ENCODE measurements at regions not wholly inside any gene's neighbourhood (a gene's known extent, or its start where the extent isn't known, plus 50 kb on each side); places are given as distances from the start of the nearest gene placed in this dataset.

GRCh38 chr10:83605783-83606630 lies 533.3 kb upstream of the GHITM start:
- DNase-seq: no peak

GRCh38 chr10:83607959-83608745 lies 531.2 kb upstream of the GHITM start:
- no peak for DNase-seq

- no peak for DNase-seq
Measured at GRCh38 chr10:83612050-83612449, 527.3 kb upstream of the GHITM start.

GRCh38 chr10:83612746-83613145 lies 526.6 kb upstream of the GHITM start:
- no peak for DNase-seq

GRCh38 chr10:83617172-83617571 lies 522.1 kb upstream of the GHITM start:
- no peak for DNase-seq

GRCh38 chr10:83617692-83618545 lies 521.4 kb upstream of the GHITM start:
- no peak for DNase-seq

- no peak for DNase-seq
Measured at GRCh38 chr10:83625831-83626360, 513.4 kb upstream of the GHITM start.

- no peak for DNase-seq
Measured at GRCh38 chr10:83632701-83633100, 506.6 kb upstream of the GHITM start.

GRCh38 chr10:83633547-83633946 lies 505.8 kb upstream of the GHITM start:
- no peak for DNase-seq

GRCh38 chr10:83636826-83637225 lies 502.5 kb upstream of the GHITM start:
- no peak for DNase-seq

GRCh38 chr10:83647526-83647925 lies 491.8 kb upstream of the GHITM start:
- DNase-seq: no peak

GRCh38 chr10:83648201-83648600 lies 491.1 kb upstream of the GHITM start:
- no peak for DNase-seq

GRCh38 chr10:83649471-83649870 lies 489.8 kb upstream of the GHITM start:
- no peak for DNase-seq

- DNase-seq: no peak
Measured at GRCh38 chr10:83654689-83655088, 484.6 kb upstream of the GHITM start.

- no peak for DNase-seq
Measured at GRCh38 chr10:83656924-83657323, 482.4 kb upstream of the GHITM start.

- no peak for DNase-seq
Measured at GRCh38 chr10:83657487-83657886, 481.8 kb upstream of the GHITM start.

- DNase-seq: no peak
Measured at GRCh38 chr10:83663918-83664317, 475.4 kb upstream of the GHITM start.

- DNase-seq: no peak
Measured at GRCh38 chr10:83666762-83667161, 472.5 kb upstream of the GHITM start.

- DNase-seq: no peak
Measured at GRCh38 chr10:83667594-83667993, 471.7 kb upstream of the GHITM start.

GRCh38 chr10:83673316-83673715 lies 466.0 kb upstream of the GHITM start:
- DNase-seq: no peak

- DNase-seq: no peak
Measured at GRCh38 chr10:83677795-83678194, 461.5 kb upstream of the GHITM start.

- DNase-seq: no peak
Measured at GRCh38 chr10:83678850-83679249, 460.5 kb upstream of the GHITM start.

GRCh38 chr10:83680470-83680891 lies 458.8 kb upstream of the GHITM start:
- no peak for DNase-seq
